ENCODE measurements at regions not wholly inside any gene's neighbourhood (a gene's known extent, or its start where the extent isn't known, plus 50 kb on each side); places are given as distances from the start of the nearest gene placed in this dataset.

- no peak for TF ChIP-seq CTCF (IDR thresholded peaks at IDR 0.05)
- TF ChIP-seq RARB (CRISPR knock-in tag; IDR thresholded peaks at IDR 0.05), result no peak
- TF ChIP-seq POLR2A (IDR thresholded peaks at IDR 0.05; ENCODE audit: low read length), result no peak
- no peak for TF ChIP-seq USF2 (IDR thresholded peaks at IDR 0.05)
- TF ChIP-seq MAX (IDR thresholded peaks at IDR 0.05), result no peak
- no peak for TF ChIP-seq NPAS2 (CRISPR knock-in tag; IDR thresholded peaks at IDR 0.05; ENCODE audit: borderline replicate concordance)
- no peak for TF ChIP-seq REST (IDR thresholded peaks at IDR 0.05)
- TF ChIP-seq E2F6 (IDR thresholded peaks at IDR 0.05; ENCODE audit: borderline replicate concordance, low read depth), result no peak
- TF ChIP-seq JUNB (IDR thresholded peaks at IDR 0.05), result no peak
- no peak for TF ChIP-seq RNF2 (IDR thresholded peaks at IDR 0.05; ENCODE audit: borderline replicate concordance, low read depth)
- no peak for TF ChIP-seq RAD21 (conservative IDR thresholded peaks at IDR 0.05 in 1 of 2, IDR thresholded peaks at IDR 0.05 in 1 of 2)
- TF ChIP-seq MYC (IDR thresholded peaks at IDR 0.05; ENCODE audit: borderline replicate concordance, low read length), result no peak
Observed at GRCh38 chr2:205902041-205902899, 183.7 kb downstream of the INO80D start.

Data from A549 (cell line).